NCI-H510A (cell line): ENCODE measurements at regions not wholly inside any gene's neighbourhood (a gene's known extent, or its start where the extent isn't known, plus 50 kb on each side); places are given as distances from the start of the nearest gene placed in this dataset.
A peak's percentile ranks its signal among the peaks of the same experiment; 100 is the strongest.
"Not testable (repeated sequence)": the region's sequence is repeated elsewhere in the genome, so short reads cannot be mapped to it uniquely, and the experiment has no call there.

Experiments used
- DNase-seq: peaks from one replicate; lab custom pipeline; 2025; lab: John Stamatoyannopoulos, UW

GRCh38 chr3:182344026-182344425 is 449.3 kb upstream of the ATP11B start:
- not testable (repeated sequence) for DNase-seq

- DNase-seq, result no peak
These were observed 444.3 kb upstream of the ATP11B start for GRCh38 chr3:182349051-182349450.

- no peak for DNase-seq
These were observed 443.3 kb upstream of the ATP11B start for GRCh38 chr3:182349951-182350517.

GRCh38 chr3:182357928-182358327 is 435.4 kb upstream of the ATP11B start:
- DNase-seq, result no peak

GRCh38 chr3:182364323-182364722 is 429.0 kb upstream of the ATP11B start:
- DNase-seq, result peak; percentile 1

- peak; percentile 45 for DNase-seq
These were observed 428.3 kb upstream of the ATP11B start for GRCh38 chr3:182364723-182365650.

- no peak for DNase-seq
These were observed 426.6 kb upstream of the ATP11B start for GRCh38 chr3:182366746-182367145.

- DNase-seq, result no peak
These were observed 423.4 kb upstream of the ATP11B start for GRCh38 chr3:182369861-182370260.

- DNase-seq, result no peak
These were observed 422.4 kb upstream of the ATP11B start for GRCh38 chr3:182370949-182371348.

GRCh38 chr3:182375916-182376315 is 417.4 kb upstream of the ATP11B start:
- DNase-seq, result peak; percentile 30

GRCh38 chr3:182382112-182382857 is 411.0 kb upstream of the ATP11B start:
- DNase-seq, result no peak

GRCh38 chr3:182384221-182384620 is 409.1 kb upstream of the ATP11B start:
- no peak for DNase-seq

- DNase-seq, result no peak
These were observed 407.9 kb upstream of the ATP11B start for GRCh38 chr3:182385356-182385755.

- DNase-seq, result no peak
These were observed 404.8 kb upstream of the ATP11B start for GRCh38 chr3:182388506-182388905.

- peak; percentile 69 for DNase-seq
These were observed 404.1 kb upstream of the ATP11B start for GRCh38 chr3:182389071-182389815.

GRCh38 chr3:182390421-182390820 is 402.9 kb upstream of the ATP11B start:
- DNase-seq, result no peak

- no peak for DNase-seq
These were observed 400.9 kb upstream of the ATP11B start for GRCh38 chr3:182392182-182392937.

GRCh38 chr3:182393151-182393550 is 400.2 kb upstream of the ATP11B start:
- DNase-seq, result no peak

- DNase-seq, result no peak
These were observed 399.4 kb upstream of the ATP11B start for GRCh38 chr3:182393830-182394367.

- DNase-seq, result no peak
These were observed 396.1 kb upstream of the ATP11B start for GRCh38 chr3:182397164-182397563.
